PC-9 (cell line): ENCODE measurements at regions not wholly inside any gene's neighbourhood (a gene's known extent, or its start where the extent isn't known, plus 50 kb on each side); places are given as distances from the start of the nearest gene placed in this dataset.
A peak's percentile ranks its signal among the peaks of the same experiment; 100 is the strongest.

Experiments used
- BruUV-seq: library from RNA; stranded (reverse); fragments of 400-500 nt; replicated peaks from 2 replicates; lab custom pipeline; 2021; lab: Mats Ljungman, UMichigan
- CTCF ChIA-PET: fragments of 300-600 bp; sonication (Branson Sonifier 250); formaldehyde crosslinking; loops from one replicate; lab custom pipeline; 2022; ENCODE audit warnings: antibody characterized with exemption; lab: Charles Lee
- POLR2A ChIA-PET: fragments of 300-600 bp; sonication (Branson Sonifier 250); formaldehyde crosslinking; loops from one replicate; lab custom pipeline; 2022; ENCODE audit warnings: antibody characterized with exemption; ENCODE audit not compliant: unreplicated experiment; lab: Charles Lee
- DNase-seq, 2 experiments: peaks; one replicate each; pipeline versions ENCODE4 v3.0.0 to v3.0.0-alpha.2; 2015 to 2022; ENCODE audit warnings: mixed read lengths in 1 of 2
- H2AFZ ChIP-seq: fragments of 200-600 bp; sonication (generic); 2 replicates; pipeline ENCODE4 v1.8.1; 2017; ENCODE audit warnings: antibody characterized with exemption
- H3F3A ChIP-seq: fragments of 200-600 bp; sonication (generic); 2 replicates; pipeline ENCODE4 v1.8.1; 2017; ENCODE audit warnings: antibody characterized with exemption, mild to moderate bottlenecking, low read depth; ENCODE audit not compliant: insufficient read depth
- H3K27ac ChIP-seq: fragments of 200-600 bp; sonication (generic); 2 replicates; pipeline ENCODE4 v1.6.1; 2016; ENCODE audit warnings: mixed run types
- H3K27me3 ChIP-seq: fragments of 200-600 bp; sonication (generic); 2 replicates; pipeline ENCODE4 v1.6.1; 2016; ENCODE audit warnings: low read depth, mixed run types; ENCODE audit not compliant: insufficient read depth
- H3K36me3 ChIP-seq: fragments of 200-600 bp; sonication (generic); 2 replicates; pipeline ENCODE4 v1.6.1; 2016; ENCODE audit warnings: low read depth, mixed run types
- H3K4me1 ChIP-seq: fragments of 200-600 bp; sonication (generic); replicated peaks from 2 replicates; pipeline ENCODE4 v1.6.1; 2016; ENCODE audit warnings: mixed run types; ENCODE audit not compliant: insufficient read depth
- H3K4me2 ChIP-seq: fragments of 200-600 bp; sonication (generic); 2 replicates; pipeline ENCODE4 v1.6.1; 2017; ENCODE audit warnings: mixed run types
- H3K4me3 ChIP-seq: fragments of 200-600 bp; sonication (generic); 2 replicates; pipeline ENCODE4 v1.6.1; 2016; ENCODE audit warnings: mixed run types
- H3K79me2 ChIP-seq: fragments of 200-600 bp; sonication (generic); 2 replicates; pipeline ENCODE4 v1.6.1; 2017; ENCODE audit warnings: low read depth, mixed run types
- H3K9me2 ChIP-seq: fragments of 200-600 bp; sonication (generic); 2 replicates; pipeline ENCODE4 v1.8.1; 2017; ENCODE audit warnings: mild to moderate bottlenecking; ENCODE audit not compliant: insufficient read depth
- H3K9me3 ChIP-seq: fragments of 200-600 bp; sonication (generic); 2 replicates; pipeline ENCODE4 v1.8.1; 2016; ENCODE audit warnings: low read depth; ENCODE audit not compliant: insufficient read depth
- H4K20me1 ChIP-seq: fragments of 200-600 bp; sonication (generic); 2 replicates; pipeline ENCODE4 v1.8.1; 2017; ENCODE audit not compliant: insufficient read depth
- CTCF ChIP-seq: fragments of 200-600 bp; sonication (generic); conservative IDR thresholded peaks from 2 replicates; pipeline ENCODE4 v1.6.1; 2017; ENCODE audit warnings: mixed run types, antibody characterized with exemption, mild to moderate bottlenecking, moderate library complexity
- EZH2 ChIP-seq: fragments of 200-600 bp; sonication (generic); IDR thresholded peaks from 2 replicates; pipeline ENCODE4 v1.8.0; 2017; ENCODE audit warnings: antibody characterized with exemption, low read depth
- intact Hi-C: fragments of 100-400 bp; cut with micrococcal nuclease; formaldehyde crosslinking; loops from one replicate; pipeline ENCODE4 v1.10.0; 2022; ENCODE audit not compliant: unreplicated experiment

- no TSS peak for BruUV-seq
- intact Hi-C loops = no loop called here
- H3K9me3 ChIP-seq = 0 out of 2 replicates have a peak, but pooled peaks cover 3% of the 10 kb centered on the region
- H3K9me2 ChIP-seq = no peaks in the 10 kb centered on the region
- POLR2A ChIA-PET = no interaction called here
- H3K4me2 ChIP-seq = no peak overlapping the region
- H3K4me3 ChIP-seq = no peak overlapping the region
- TF ChIP-seq CTCF (no peak), EZH2 (no peak)
- H4K20me1 ChIP-seq = no peaks in the 10 kb centered on the region
- no peak overlapping the region for H2AFZ ChIP-seq
- no peaks in the 10 kb centered on the region for H3F3A ChIP-seq
- H3K4me1 ChIP-seq = no peaks in the 10 kb centered on the region; the same call in 1 of the 2 replicates
- no peaks in the 10 kb centered on the region for H3K27me3 ChIP-seq
- no peak for DNase-seq
- H3K79me2 ChIP-seq = no peaks in the 10 kb centered on the region
- CTCF ChIA-PET = interaction anchor here (0.5 kb wide), 1 partner anchor 1015 kb away, joined by 3 read pairs; no protein-coding TSS in a partner anchor
- no peaks in the 10 kb centered on the region for H3K36me3 ChIP-seq
- H3K27ac ChIP-seq = no peak overlapping the region
Observed at GRCh38 chr1:84061336-84061735, 62.4 kb upstream of the TTLL7 start.

- ChIA-PET CTCF (no interaction called here), POLR2A (no interaction called here)
- Histone ChIP-seq H3K27ac (no peak overlapping the region), H3K4me3 (no peak overlapping the region), H3F3A (no peaks in the 10 kb centered on the region), H3K36me3 (no peaks in the 10 kb centered on the region), H3K4me2 (no peak overlapping the region), H3K79me2 (no peaks in the 10 kb centered on the region), H3K27me3 (no peaks in the 10 kb centered on the region), H2AFZ (peak overlapping the region; percentile 20; the same call in 1 of the 2 replicates), H3K4me1 (no peaks in the 10 kb centered on the region; the same call in 1 of the 2 replicates), H4K20me1 (no peaks in the 10 kb centered on the region), H3K9me3 (0 out of 2 replicates have a peak, but pooled peaks cover 3% of the 10 kb centered on the region), H3K9me2 (no peaks in the 10 kb centered on the region)
- no peak for DNase-seq
- TF ChIP-seq EZH2 (no peak), CTCF (no peak)
- intact Hi-C loops = no loop called here
- BruUV-seq = no TSS peak
Observed at GRCh38 chr1:84060781-84061180, 61.8 kb upstream of the TTLL7 start.

GRCh38 chr1:84048820-84049219 is 49.9 kb upstream of the TTLL7 start:
- no peaks in the 10 kb centered on the region for H3K36me3 ChIP-seq
- no peak overlapping the region for H3K4me2 ChIP-seq
- POLR2A ChIA-PET = no interaction called here
- BruUV-seq = no TSS peak
- H3K4me1 ChIP-seq = no peaks in the 10 kb centered on the region
- no peak overlapping the region for H3K4me3 ChIP-seq
- H3K9me2 ChIP-seq = no peaks in the 10 kb centered on the region
- no peak overlapping the region; the same call in 1 of the 2 replicates for H2AFZ ChIP-seq
- no peak for TF ChIP-seq CTCF
- TF ChIP-seq EZH2 = no peak
- H3K27me3 ChIP-seq = no peaks in the 10 kb centered on the region
- intact Hi-C loops = no loop called here
- no peak overlapping the region for H3K27ac ChIP-seq
- H3F3A ChIP-seq = no peaks in the 10 kb centered on the region
- no peaks in the 10 kb centered on the region for H4K20me1 ChIP-seq
- no peaks in the 10 kb centered on the region for H3K9me3 ChIP-seq
- CTCF ChIA-PET = no interaction called here
- H3K79me2 ChIP-seq = no peaks in the 10 kb centered on the region
- DNase-seq = no peak
